ENCODE measurements at regions not wholly inside any gene's neighbourhood (a gene's known extent, or its start where the extent isn't known, plus 50 kb on each side); places are given as distances from the start of the nearest gene placed in this dataset.
"Not testable (repeated sequence)": the region's sequence is repeated elsewhere in the genome, so short reads cannot be mapped to it uniquely, and the experiment has no call there.

DNA sequence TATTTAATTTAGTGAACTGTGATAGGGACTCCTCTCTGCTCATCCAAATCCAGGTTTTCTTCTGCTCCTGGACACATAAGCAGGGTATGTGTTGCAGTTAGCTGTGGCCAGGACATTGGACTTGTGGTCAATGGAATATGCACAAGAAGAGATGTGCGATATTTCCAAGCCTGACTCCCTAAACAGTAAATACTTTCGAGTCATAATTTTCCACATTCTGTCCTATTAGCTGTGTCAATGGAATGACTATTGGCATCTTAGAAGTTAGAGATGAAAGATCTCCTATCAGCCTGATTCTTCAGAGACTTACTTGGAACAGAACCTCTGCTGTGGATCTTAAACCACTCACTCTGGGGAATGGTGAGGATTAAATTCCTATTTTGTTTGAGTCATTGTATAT is 771.0 kb downstream of the EFNB2 start:
- no peak for DNase-seq

DNA sequence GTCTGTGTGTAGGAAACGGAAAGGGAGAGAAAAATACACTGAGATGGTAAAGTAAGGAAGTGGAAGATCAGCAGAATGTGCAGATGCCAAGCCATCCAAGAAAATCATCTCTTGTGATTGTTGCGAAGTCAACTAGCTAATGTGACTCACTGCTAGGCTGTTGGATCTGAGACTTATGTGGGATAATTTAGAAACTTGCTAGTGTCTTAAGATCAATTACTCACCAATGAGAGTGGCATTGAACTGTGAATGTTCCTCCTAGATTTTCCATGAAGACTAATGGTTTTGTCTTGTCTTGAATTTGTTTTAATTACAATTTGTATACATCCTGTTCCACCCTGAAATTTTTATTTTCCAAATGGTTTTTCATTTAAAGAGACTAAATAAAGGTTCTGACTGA is 771.6 kb downstream of the EFNB2 start:
- no peak for DNase-seq

DNA sequence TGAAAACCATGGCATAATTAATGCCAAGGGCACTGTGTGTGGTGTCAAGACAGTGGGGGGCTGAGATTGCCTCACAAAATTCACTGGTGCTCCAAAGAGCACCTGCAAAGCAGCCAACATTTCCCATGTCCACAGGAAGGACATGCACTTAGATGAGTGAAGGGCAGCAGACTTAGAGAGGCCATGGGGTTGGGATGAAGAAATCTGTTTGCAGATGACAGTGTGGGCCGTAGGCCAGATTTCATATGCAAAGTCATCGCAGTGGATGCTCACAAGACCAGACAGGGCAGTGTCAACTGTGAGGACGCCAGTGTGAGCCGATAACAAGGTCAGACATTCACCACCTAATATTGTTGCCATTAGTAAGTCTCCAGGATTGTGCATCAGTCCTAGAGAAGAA is 773.4 kb downstream of the EFNB2 start:
- DNase-seq = no peak

DNA sequence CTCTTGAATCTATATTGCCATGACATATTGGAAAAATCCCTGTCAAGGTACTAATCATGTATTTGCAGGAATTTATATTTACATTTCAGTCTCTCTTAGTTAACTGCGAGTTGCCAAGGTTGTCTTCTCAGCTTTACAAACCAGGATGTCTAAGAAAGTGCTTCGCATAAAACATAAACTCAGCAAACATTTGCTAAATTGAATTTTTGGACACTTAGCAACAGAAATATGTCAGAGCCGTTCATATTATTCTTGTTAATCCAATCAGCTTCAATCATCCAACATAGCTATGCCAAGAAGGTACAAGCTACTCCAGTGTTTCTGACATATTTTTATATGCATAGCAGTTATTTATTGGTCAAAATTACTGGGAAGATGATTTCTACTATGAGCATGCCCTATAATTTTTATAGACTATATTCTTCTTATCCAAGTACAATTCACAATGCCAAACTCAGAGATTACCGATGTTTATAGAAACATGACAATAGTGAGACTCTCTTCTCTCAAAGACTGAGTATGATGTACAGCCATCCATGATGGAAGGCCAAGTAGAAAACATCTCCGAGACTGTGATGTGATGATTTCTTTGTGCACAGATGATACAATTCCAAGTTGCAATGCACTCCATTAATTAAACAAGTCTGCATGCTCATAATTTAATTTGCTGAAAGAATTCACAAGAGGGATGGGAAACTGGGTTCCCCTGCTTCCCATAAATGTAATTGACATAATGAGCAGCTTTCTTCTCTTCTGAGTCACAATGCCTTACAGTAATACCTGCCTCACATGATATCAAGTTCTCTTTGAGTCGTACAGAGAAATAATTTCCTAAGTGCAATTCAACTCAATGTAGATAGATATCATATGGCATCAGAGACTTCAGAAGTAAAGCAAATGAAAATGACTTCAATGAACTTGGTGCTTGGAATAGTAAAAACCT is 776.3 kb downstream of the EFNB2 start:
- no peak for DNase-seq

DNA sequence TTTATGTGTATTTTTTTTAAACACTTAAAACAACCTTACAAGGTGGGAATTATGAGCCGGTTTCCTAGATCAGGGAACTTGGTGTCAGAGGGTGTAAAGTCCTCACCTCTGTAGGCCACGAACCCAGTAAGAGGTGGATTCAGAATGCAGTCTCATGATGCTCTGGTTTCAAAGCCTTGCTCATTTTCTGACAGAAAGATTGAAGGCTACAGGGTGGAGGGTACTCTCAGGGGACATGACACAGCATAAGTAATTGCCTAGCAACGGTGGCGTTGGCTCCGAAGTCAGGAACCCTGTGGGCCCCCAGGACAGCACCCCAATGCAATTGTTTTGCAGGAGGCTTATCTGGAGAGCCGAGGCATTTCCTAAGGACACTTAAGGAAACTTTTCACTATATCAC is 794.7 kb downstream of the EFNB2 start:
- no peak for DNase-seq

DNA sequence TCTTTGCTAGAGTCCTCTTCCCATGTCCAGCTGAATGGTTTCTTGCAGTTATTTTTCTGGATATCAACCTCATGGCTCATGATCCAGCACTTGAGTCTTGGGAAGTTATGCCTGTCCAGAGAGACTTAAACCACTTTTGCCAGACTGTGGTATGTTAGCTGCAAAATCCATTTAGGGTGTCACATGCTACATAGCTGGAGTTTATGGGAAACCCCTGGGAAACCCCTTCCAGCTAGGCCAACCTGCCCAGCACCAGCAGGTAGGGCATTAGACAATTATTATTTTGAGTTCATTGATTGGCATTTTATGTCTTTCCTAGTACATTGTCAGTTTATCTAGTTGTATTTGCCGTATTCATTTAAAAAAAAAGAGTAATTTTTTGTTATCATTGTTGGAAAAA is 797.8 kb downstream of the EFNB2 start:
- no peak for DNase-seq

DNA sequence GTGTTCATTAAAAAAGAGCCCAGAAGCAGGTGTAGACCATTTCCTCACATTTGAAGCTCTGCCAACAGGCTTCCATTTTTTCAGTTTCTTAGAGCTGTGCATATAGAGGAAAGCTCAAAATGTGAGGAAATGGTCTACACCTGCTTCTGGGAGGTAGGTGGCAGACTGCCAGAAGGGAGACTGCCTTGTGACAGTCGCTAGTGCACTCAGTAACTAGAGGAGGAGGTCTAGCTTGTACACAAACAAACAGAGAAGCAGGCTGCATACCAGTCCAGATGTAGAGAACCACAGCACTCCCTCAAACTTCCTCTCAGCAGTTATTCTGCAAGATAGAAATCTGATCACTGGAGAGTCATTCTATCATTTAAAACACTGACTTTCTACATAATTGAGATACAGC is 800.2 kb downstream of the EFNB2 start:
- no peak for DNase-seq

DNA sequence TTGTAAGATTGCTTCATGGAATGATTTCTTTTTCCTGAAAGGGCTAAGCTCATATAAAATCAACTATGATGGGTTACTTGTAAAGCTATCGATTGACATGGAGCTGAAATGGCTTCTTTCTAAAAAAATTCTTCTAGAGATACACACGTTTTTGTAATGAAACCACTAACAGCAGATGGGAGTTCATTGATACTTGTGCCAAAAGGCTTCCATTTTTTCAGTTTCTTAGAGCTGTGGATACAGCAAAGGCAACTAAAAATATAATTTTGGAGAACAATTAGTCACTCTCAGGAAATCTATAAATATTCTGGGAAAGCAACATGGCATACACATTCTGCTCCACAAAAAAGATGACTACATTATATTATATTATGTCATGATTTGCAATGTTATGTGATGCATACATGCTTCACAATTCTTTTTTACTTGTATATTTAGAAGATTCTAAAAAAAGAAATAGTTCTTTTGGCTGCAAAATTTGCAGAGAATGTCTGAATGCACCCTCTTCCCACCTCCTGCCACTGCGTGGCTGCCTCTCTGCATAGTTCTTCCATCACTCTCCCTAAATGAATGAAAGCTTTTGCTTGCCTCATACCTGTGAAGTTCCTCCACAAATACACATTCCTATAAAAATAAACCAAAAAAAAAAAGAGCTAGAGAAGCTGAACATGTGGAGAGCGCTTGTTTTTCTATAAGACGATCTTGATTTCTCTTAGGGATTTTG is 802.5 kb downstream of the EFNB2 start:
- DNase-seq = no peak

DNA sequence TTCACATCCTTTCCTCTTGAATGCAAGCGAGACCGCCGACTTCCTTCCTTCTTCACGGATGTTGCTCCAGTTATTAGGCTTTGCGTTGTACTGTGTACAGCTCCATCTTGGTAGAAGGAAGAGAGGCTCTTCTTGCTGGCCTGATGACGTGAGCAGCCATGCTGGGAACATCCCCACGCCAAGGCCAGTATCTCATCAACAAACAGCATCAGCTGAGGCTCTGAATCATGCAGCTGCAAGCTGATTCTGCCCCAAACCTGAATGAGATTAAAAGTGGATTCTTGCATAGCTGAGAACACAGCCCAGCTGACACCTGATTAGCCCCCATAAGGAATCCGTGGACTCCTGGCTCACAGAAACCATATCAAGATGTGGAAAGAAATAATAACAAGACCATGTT is 809.6 kb downstream of the EFNB2 start:
- DNase-seq = no peak

- DNase-seq = no peak
Measured at GRCh38 chr13:105721016-105721415, 814.4 kb downstream of the EFNB2 start.

GRCh38 chr13:105719859-105720258 is 815.6 kb downstream of the EFNB2 start:
- DNase-seq = no peak

GRCh38 chr13:105709181-105709580 is 826.3 kb downstream of the EFNB2 start:
- DNase-seq = no peak

- DNase-seq = no peak
Measured at GRCh38 chr13:105703843-105704242, 831.6 kb downstream of the EFNB2 start.

GRCh38 chr13:105702441-105702840 is 833.0 kb downstream of the EFNB2 start:
- DNase-seq = no peak

DNA sequence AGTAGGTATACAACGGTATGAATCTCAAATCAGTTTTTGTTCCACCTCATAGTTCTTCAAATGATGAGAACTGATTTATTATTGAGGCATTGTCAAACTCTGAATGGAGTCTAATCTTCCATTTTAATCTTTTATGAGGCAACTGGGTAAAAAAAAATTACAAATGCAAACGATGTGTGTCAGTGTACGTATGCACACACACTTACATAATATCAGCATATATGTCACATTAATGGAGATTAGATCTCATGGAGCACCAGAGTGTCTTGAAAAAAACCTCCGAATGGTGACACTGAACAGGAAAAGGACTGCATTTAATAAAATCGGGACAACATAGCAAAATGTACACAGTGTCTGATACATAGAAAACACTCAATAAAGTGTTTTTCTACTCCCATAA is 842.7 kb downstream of the EFNB2 start:
- DNase-seq = no peak

- DNase-seq = no peak
Measured at GRCh38 chr13:105684216-105684615, 851.2 kb downstream of the EFNB2 start.

DNA sequence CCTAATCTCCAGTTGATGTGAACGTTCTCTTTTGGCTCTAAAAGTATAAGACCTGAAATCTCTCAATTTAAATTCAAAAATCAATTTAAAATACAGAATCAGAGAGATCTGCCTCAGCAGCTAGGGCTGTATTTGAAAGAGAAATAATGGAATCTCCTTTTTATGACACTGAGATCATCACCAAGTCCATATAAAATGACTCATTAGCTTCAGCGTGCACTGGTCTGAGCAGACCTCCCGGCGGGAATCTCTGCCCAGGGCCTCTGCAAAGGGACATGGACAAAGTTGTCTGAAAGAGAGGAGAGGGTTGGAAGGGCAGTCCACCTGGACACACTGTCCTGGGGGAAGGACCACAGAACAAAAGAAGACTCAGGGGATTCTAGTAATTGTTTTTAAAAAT is 855.6 kb downstream of the EFNB2 start:
- DNase-seq = no peak

GRCh38 chr13:105678072-105678471 is 857.4 kb downstream of the EFNB2 start:
- no peak for DNase-seq

DNA sequence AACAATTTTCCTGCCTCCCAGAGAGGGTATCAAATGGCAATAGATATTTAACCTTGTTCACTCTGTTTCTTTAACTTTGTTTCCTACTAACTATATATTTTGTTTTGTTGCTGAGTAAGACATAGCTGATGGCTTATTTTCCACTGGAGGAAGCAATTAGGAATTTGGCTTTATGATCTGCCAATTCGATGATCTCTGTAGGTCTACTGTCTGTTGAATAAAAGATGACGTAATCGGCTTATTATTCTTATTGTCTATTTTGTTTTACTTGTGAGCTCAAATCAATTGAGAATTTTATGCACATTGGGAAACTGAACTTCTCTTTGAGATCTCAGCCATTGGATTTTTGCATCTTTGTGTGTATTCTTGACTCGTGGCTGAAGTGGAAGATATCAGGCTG is 862.6 kb downstream of the EFNB2 start:
- DNase-seq = no peak

DNA sequence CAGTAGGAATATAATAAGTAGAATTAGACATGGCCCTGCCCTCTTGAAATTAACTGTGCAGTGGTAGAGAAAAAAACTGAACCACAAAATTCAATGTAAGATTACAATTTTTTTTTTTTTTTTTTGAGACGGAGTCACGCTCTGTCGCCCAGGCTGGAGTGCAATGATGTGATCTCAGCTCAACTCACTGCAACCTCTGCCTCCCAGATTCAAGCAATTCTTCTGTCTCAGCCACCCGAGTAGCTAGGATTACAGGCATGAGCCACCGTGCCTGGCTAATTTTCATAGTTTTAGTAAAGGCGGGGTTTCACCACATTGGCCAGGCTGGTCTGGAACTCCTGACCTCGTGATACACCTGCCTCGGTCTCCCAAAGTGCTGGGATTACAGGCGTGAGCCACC is 864.3 kb downstream of the EFNB2 start:
- DNase-seq = not testable (repeated sequence)

GRCh38 chr13:105670179-105670990 is 865.1 kb downstream of the EFNB2 start:
- no peak for DNase-seq

DNA sequence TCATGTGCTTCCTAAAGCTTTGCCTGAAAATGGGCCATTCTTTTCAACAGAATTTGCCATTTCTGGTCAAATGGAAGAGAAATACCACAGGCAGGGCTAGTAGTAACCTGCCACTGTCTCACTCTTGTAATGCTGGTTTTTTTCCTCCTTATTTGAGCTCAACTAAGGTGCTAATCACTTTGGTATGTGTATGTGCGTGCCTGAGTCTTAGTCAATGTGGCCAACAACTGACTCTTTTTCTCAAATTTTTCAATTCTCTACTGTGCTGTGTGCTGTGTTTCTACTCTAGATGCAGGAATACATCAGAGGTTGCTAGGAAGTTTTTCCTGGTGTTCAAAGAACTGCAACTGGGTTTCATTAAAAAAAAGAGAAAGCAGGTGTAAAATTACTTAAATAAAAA is 870.2 kb downstream of the EFNB2 start:
- DNase-seq = peak; percentile 86

GRCh38 chr13:105663182-105663581 is 872.3 kb downstream of the EFNB2 start:
- no peak for DNase-seq
